ENCODE measurements at regions not wholly inside any gene's neighbourhood (a gene's known extent, or its start where the extent isn't known, plus 50 kb on each side); places are given as distances from the start of the nearest gene placed in this dataset.
"Not testable (repeated sequence)": the region's sequence is repeated elsewhere in the genome, so short reads cannot be mapped to it uniquely, and the experiment has no call there.

- intact Hi-C loops (cut with micrococcal nuclease), result no loop called here
- ATAC-seq (no peak), DNase-seq (no peak)
These were observed 162.6 kb upstream of the DTNBP1 start for GRCh38 chr6:15825332-15825930.

- ATAC-seq (no peak), DNase-seq (no peak)
- intact Hi-C loops (cut with micrococcal nuclease), result no loop called here
These were observed 162.0 kb upstream of the DTNBP1 start for GRCh38 chr6:15824811-15825210.

DNA sequence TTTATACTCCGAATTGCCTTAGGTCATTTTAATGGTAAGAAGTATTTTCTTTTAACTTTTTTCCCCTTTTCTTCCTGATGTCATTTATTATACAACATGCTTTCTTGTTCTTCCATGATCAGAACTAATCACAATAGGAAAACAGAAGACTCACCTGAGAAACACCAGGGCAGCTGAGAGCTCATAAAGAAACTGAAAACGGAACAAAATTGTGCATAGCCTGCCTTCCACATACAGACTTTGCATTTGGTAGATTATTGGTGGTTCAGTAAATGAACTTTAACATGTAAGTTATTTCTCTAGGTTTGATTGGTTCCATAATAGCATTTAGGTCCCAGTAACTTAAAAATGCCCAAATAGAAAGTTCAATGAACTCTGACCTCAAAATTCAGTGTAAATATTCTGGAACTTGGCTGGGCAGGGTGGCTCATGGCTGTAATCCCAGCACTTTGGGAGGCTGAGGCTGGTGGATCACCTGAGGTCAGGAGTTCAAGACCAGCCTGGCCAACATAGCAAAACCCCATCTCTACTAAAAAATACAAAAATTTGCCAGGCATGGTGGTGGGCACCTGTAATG is 161.1 kb upstream of the DTNBP1 start:
- intact Hi-C loops (cut with micrococcal nuclease), result no loop called here
- DNase-seq (no peak), ATAC-seq (no peak)

DNA sequence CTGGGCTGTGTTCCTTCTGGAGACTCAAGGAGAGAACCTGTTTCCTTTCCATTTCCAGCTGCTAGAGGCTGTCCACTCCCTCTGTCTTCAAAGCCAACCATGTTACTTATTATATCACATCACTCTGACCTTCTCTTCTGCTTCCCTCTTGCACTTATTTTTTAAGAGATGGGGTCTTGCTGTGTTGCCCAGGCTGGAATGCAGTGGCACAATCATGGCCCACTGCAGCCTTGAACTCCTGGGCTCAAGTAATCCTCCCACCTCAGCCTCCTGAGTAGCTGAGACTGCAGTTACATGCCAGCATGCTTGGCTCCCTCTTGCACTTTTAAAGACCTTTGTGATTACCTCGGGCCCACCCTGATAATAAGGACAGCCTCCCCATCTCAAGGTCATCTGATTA is 160.0 kb upstream of the DTNBP1 start:
- DNase-seq (no peak), ATAC-seq (no peak)
- intact Hi-C loops (cut with micrococcal nuclease), result no loop called here

GRCh38 chr6:15819841-15820240 is 157.0 kb upstream of the DTNBP1 start:
- DNase-seq, result no peak
- intact Hi-C loops (cut with micrococcal nuclease), result no loop called here
- peak; percentile 27 for ATAC-seq

GRCh38 chr6:15819226-15819625 is 156.4 kb upstream of the DTNBP1 start:
- no peak for ATAC-seq
- intact Hi-C loops (cut with micrococcal nuclease), result no loop called here

GRCh38 chr6:15818491-15818890 is 155.7 kb upstream of the DTNBP1 start:
- DNase-seq (no peak), ATAC-seq (no peak)
- intact Hi-C loops (cut with micrococcal nuclease), result no loop called here

More at GRCh38 chr6:15819226-15819625, 156.4 kb upstream of the DTNBP1 start:
- no peak for DNase-seq

DNA sequence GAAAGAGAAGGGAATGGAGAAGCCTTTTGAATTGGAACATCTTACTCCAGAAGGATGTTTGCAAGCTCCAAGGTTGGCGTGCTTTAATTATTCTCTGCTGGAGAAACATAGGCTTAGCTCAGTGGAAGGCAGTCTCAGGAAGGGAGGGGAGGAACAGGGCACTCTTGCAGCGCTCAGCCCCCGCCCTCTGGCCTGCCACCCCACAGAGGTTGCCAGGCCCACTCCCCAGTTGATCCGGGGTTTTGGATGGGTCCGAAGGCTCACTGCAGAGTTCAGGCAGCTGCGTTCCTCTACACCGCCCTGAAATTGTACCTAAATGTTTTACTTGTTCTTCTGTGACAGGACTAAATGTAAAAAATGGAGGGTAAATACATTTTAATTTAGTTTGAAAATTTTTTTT is 155.2 kb upstream of the DTNBP1 start:
- DNase-seq (no peak), ATAC-seq (no peak)
- intact Hi-C loops (cut with micrococcal nuclease), result no loop called here

DNA sequence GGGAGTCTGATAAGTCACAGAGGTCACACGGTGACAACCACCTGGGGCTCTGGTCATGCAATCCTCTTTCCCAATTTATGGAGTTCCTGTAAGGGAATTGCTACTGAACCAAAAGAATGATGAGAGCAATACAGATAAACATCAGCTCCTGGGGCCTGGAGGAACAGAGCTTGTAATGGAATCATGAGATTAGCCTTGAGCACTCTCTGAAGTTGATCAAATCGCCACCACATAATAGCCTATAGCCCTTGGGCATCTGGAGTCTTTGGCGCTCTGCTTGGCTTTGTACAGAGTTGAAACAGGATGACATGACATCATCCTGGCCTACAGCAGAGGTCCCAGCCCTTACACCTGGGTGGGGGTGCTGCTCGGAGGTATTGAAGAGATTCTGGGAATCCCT is 154.3 kb upstream of the DTNBP1 start:
- ATAC-seq, result no peak
- intact Hi-C loops (cut with micrococcal nuclease), result no loop called here
- DNase-seq, result no peak

DNA sequence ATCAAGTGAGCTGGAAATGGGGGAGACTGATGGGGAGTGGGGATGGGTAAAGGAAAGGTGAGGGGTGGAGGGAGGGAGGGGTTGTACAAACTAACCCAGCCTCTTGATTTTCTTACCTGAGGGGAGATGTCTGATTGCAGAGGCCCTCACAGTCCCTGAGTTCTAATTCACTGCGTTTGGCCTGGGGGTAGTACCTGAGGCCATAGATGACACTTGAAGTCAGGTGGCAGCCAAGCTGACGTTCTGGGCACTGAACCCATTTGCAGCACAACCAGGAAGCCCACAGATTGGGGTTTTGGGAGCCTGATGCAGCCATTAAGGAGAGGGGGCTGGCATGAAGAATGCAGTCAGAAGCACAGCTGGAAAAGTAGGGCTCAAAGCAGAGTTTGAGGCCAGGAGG is 153.8 kb upstream of the DTNBP1 start:
- intact Hi-C loops (cut with micrococcal nuclease), result no loop called here
- ATAC-seq (no peak), DNase-seq (no peak)

- intact Hi-C loops (cut with micrococcal nuclease); ATAC-seq; DNase-seq: not testable (repeated sequence)
These were observed 150.9 kb upstream of the DTNBP1 start for GRCh38 chr6:15813698-15814097.

- intact Hi-C loops (cut with micrococcal nuclease), result no loop called here
- DNase-seq, result no peak
- no peak for ATAC-seq
These were observed 148.3 kb upstream of the DTNBP1 start for GRCh38 chr6:15811107-15811506.

DNA sequence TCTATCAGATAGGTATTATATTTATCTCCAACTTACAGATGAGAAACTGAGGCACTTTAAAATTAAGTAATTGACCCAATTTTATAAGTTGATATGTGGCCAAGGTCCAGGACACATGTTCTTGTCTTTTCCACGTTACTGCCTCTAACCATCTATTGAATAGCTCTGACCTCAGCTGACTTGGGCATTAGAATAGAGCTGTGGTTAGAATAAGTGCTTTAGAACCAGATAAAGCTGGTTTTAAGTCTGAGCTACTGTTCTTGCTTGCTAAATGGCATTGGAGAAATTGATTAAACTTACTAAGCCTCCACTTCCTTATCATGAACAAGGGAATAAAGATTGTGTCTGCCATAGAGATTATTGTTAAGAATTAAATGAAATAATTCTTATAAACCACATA is 147.8 kb upstream of the DTNBP1 start:
- DNase-seq, result no peak
- intact Hi-C loops (cut with micrococcal nuclease), result no loop called here
- ATAC-seq, result no peak

GRCh38 chr6:15809367-15809766 is 146.5 kb upstream of the DTNBP1 start:
- no peak for ATAC-seq
- DNase-seq, result no peak
- intact Hi-C loops (cut with micrococcal nuclease), result no loop called here

GRCh38 chr6:15804164-15805154 is 141.6 kb upstream of the DTNBP1 start:
- intact Hi-C loops (cut with micrococcal nuclease), result no loop called here

DNA sequence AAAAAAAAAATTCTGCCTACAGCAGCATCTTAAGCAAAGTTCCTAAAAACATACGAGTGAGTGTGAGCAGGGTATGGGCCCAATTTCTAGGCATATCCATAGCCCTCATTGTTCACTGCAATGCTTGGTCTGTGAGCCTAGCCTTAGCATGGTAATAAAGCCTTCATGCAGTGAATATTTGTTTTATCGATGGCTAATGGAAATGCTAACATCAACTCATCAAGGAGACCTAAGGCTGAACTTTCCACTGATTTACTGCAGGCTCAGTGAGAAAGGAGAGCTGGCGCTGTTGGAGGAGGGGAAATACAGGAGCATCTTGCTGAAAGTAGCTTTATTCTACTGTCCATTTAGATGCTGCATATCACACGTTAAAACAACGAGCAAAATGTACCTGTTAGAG is 139.6 kb upstream of the DTNBP1 start:
- intact Hi-C loops (cut with micrococcal nuclease), result no loop called here

More at GRCh38 chr6:15804164-15805154, 141.6 kb upstream of the DTNBP1 start:
- ATAC-seq (no peak), DNase-seq (no peak)

DNA sequence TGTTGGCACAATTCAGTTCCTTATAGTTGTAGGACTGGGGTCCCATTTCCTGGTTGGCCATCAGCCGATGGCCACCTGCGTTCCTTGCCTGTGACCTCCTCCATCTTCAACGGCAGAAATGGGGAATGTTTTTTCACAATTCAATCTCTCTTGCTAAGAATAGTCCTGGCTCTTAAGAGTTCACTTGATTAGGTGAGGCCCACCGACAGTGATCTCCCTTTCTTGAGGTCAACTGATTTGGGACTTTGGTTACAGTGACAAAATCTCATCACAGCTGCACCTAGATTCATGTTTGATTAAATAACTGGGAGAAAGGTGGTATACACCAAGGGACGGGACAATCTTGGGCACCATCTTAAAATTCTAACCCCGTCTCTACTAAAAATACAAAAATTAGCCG is 139.1 kb upstream of the DTNBP1 start:
- DNase-seq (no peak), ATAC-seq (no peak)
- intact Hi-C loops (cut with micrococcal nuclease), result no loop called here

More for the DNA sequence above, 139.6 kb upstream of the DTNBP1 start:
- ATAC-seq, result no peak
- no peak for DNase-seq

GRCh38 chr6:15800841-15801617 is 138.2 kb upstream of the DTNBP1 start:
- ATAC-seq (no peak), DNase-seq (no peak)
- intact Hi-C loops (cut with micrococcal nuclease), result no loop called here

GRCh38 chr6:15798533-15799255 is 135.9 kb upstream of the DTNBP1 start:
- intact Hi-C loops (cut with micrococcal nuclease), result no loop called here
- ATAC-seq (no peak), DNase-seq (no peak)

All from left ventricle myocardium superior (tissue), 1 donor.